Nephron (organoid): ENCODE measurements at regions not wholly inside any gene's neighbourhood (a gene's known extent, or its start where the extent isn't known, plus 50 kb on each side); places are given as distances from the start of the nearest gene placed in this dataset.
"Not testable (repeated sequence)": the region's sequence is repeated elsewhere in the genome, so short reads cannot be mapped to it uniquely, and the experiment has no call there.

Source experiments
- H3K27ac Mint-ChIP-seq, 3 experiments: 2 replicates each; pipeline ENCODE4 v1.8.0; 2020; ENCODE audit warnings: mixed read lengths in 3 of 3, mild to moderate bottlenecking in 2 of 3, moderate library complexity in 1 of 3
- H3K27me3 Mint-ChIP-seq: 2 replicates; pipeline ENCODE4 v1.8.0; 2021; ENCODE audit warnings: low read depth, mild to moderate bottlenecking, moderate library complexity, mixed read lengths
- H3K36me3 Mint-ChIP-seq: 2 replicates; pipeline ENCODE4 v1.8.0; 2020; ENCODE audit warnings: low read depth, mixed read lengths
- H3K4me1 Mint-ChIP-seq: 2 replicates; pipeline ENCODE4 v1.8.0; 2020; ENCODE audit warnings: mixed read lengths
- H3K4me3 Mint-ChIP-seq, 3 experiments: 2 replicates each; pipeline ENCODE4 v1.8.0; 2020; ENCODE audit warnings: mild to moderate bottlenecking in 3 of 3, mixed read lengths in 3 of 3, moderate library complexity in 2 of 3
- H3K9me3 Mint-ChIP-seq: 2 replicates; pipeline ENCODE4 v1.8.0; 2020; ENCODE audit warnings: mixed read lengths
- TF ChIP-seq, protein P1 (sequence below), 3 experiments: fragments of 200-600 bp; sonication (generic); IDR thresholded peaks; one replicate each; pipeline ENCODE4 v1.5.0; 2021; ENCODE audit warnings: antibody characterized with exemption in 3 of 3; ENCODE audit not compliant: unreplicated experiment in 3 of 3

DNA sequence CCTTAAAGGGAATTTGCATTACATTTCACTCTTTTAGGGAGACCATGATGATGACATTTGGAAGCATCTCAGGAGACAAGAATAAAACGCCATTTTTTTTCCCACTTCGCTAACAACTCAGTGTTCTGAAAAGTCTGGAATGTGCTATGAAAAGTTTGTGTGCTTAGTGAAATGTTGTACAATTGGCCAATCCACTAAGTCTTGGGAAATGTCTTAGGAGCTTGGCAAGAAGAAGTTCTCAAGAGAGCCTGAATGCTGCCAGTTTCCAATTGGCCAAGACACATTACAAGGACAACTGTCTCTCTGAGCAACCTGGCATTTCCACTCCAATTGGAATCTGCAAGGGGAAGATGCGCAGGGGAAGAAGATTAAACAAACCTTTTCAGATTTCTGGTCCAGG, 401.8 kb downstream of the RWDD3 start:
- H3K27ac Mint-ChIP-seq = no peak overlapping the region
- TF ChIP-seq, protein P1, sequence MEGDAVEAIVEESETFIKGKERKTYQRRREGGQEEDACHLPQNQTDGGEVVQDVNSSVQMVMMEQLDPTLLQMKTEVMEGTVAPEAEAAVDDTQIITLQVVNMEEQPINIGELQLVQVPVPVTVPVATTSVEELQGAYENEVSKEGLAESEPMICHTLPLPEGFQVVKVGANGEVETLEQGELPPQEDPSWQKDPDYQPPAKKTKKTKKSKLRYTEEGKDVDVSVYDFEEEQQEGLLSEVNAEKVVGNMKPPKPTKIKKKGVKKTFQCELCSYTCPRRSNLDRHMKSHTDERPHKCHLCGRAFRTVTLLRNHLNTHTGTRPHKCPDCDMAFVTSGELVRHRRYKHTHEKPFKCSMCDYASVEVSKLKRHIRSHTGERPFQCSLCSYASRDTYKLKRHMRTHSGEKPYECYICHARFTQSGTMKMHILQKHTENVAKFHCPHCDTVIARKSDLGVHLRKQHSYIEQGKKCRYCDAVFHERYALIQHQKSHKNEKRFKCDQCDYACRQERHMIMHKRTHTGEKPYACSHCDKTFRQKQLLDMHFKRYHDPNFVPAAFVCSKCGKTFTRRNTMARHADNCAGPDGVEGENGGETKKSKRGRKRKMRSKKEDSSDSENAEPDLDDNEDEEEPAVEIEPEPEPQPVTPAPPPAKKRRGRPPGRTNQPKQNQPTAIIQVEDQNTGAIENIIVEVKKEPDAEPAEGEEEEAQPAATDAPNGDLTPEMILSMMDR (IDR thresholded peaks at IDR 0.05; ENCODE audit: unreplicated experiment in 3 of 3) = no peak
- peaks cover 11% of the 10 kb centered on the region for H3K4me1 Mint-ChIP-seq

GRCh38 chr1:95636897-95637296, 402.9 kb downstream of the RWDD3 start:
- Mint-ChIP-seq H3K27me3 (no peaks in the 10 kb centered on the region), H3K4me1 (peaks cover 8% of the 10 kb centered on the region), H3K36me3 (no peaks in the 10 kb centered on the region), H3K4me3 (no peak overlapping the region), H3K9me3 (no peaks in the 10 kb centered on the region), H3K27ac (no peak overlapping the region)
- TF ChIP-seq, protein P1 (IDR thresholded peaks at IDR 0.05; ENCODE audit: unreplicated experiment in 3 of 3) = no peak

More for the DNA sequence above, 401.8 kb downstream of the RWDD3 start:
- no peaks in the 10 kb centered on the region for H3K27me3 Mint-ChIP-seq
- H3K4me3 Mint-ChIP-seq = no peak overlapping the region
- H3K9me3 Mint-ChIP-seq = no peaks in the 10 kb centered on the region
- H3K36me3 Mint-ChIP-seq = no peaks in the 10 kb centered on the region

- H3K36me3 Mint-ChIP-seq = no peaks in the 10 kb centered on the region
- H3K4me1 Mint-ChIP-seq = peaks cover 6% of the 10 kb centered on the region
- H3K27ac Mint-ChIP-seq = peak overlapping the region in 1 of 3 experiments; percentile 36
- H3K27me3 Mint-ChIP-seq = no peaks in the 10 kb centered on the region
- H3K4me3 Mint-ChIP-seq = no peak overlapping the region
- peaks cover 4% of the 10 kb centered on the region for H3K9me3 Mint-ChIP-seq
- TF ChIP-seq, protein P1 (IDR thresholded peaks at IDR 0.05; ENCODE audit: unreplicated experiment in 3 of 3) = no peak
Measured at GRCh38 chr1:95640746-95641145, 406.7 kb downstream of the RWDD3 start.

GRCh38 chr1:95641386-95641785, 407.4 kb downstream of the RWDD3 start:
- Mint-ChIP-seq H3K9me3 (peaks cover 4% of the 10 kb centered on the region), H3K27me3 (no peaks in the 10 kb centered on the region), H3K4me1 (peaks cover 6% of the 10 kb centered on the region), H3K27ac (no peak overlapping the region), H3K36me3 (no peaks in the 10 kb centered on the region), H3K4me3 (no peak overlapping the region)
- TF ChIP-seq, protein P1 (IDR thresholded peaks at IDR 0.05; ENCODE audit: unreplicated experiment in 3 of 3) = no peak

GRCh38 chr1:95642035-95642434, 408.0 kb downstream of the RWDD3 start:
- H3K9me3 Mint-ChIP-seq = peaks cover 4% of the 10 kb centered on the region
- TF ChIP-seq, protein P1 (IDR thresholded peaks at IDR 0.05; ENCODE audit: unreplicated experiment in 3 of 3) = no peak
- H3K27me3 Mint-ChIP-seq = no peaks in the 10 kb centered on the region
- no peak overlapping the region for H3K4me3 Mint-ChIP-seq
- peaks cover 6% of the 10 kb centered on the region for H3K4me1 Mint-ChIP-seq
- H3K27ac Mint-ChIP-seq = no peak overlapping the region
- no peaks in the 10 kb centered on the region for H3K36me3 Mint-ChIP-seq

GRCh38 chr1:95643071-95643470, 409.1 kb downstream of the RWDD3 start:
- H3K9me3 Mint-ChIP-seq = peaks cover 4% of the 10 kb centered on the region
- H3K27ac Mint-ChIP-seq = no peak overlapping the region
- TF ChIP-seq, protein P1 (IDR thresholded peaks at IDR 0.05; ENCODE audit: unreplicated experiment in 3 of 3) = no peak
- no peak overlapping the region for H3K4me3 Mint-ChIP-seq
- no peaks in the 10 kb centered on the region for H3K36me3 Mint-ChIP-seq
- H3K4me1 Mint-ChIP-seq = peaks cover 6% of the 10 kb centered on the region
- no peaks in the 10 kb centered on the region for H3K27me3 Mint-ChIP-seq

DNA sequence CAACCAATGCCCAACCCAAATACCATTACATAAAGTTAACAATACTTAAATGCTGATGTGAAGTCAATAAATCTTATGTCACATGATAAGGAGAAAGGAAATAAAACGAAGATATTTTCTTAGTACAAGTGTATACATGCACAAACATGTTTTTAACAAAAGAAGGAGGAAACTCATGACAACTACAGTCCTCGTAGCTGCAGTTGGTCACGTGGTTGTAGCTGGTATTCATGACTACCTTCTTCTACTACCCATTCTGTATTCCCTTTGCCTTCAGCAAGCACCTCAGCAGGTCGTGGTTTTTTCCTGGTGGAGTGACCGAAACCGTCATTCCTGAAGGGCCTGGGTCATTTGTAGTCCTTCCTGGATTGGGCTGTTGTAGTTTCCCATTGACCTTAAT, 411.1 kb downstream of the RWDD3 start:
- not testable (repeated sequence) for H3K4me1 Mint-ChIP-seq, H3K36me3 Mint-ChIP-seq, H3K27ac Mint-ChIP-seq, H3K9me3 Mint-ChIP-seq, H3K27me3 Mint-ChIP-seq, H3K4me3 Mint-ChIP-seq
